GM18861 (cell line): ENCODE measurements at regions not wholly inside any gene's neighbourhood (a gene's known extent, or its start where the extent isn't known, plus 50 kb on each side); places are given as distances from the start of the nearest gene placed in this dataset.
"Not testable (repeated sequence)": the region's sequence is repeated elsewhere in the genome, so short reads cannot be mapped to it uniquely, and the experiment has no call there.

ENCODE experiments used
- ATAC-seq: cut with Tn5 transposase; IDR thresholded peaks from one replicate; pipeline ENCODE4 v1.9.1; 2021; ENCODE audit not compliant: unreplicated experiment

DNA sequence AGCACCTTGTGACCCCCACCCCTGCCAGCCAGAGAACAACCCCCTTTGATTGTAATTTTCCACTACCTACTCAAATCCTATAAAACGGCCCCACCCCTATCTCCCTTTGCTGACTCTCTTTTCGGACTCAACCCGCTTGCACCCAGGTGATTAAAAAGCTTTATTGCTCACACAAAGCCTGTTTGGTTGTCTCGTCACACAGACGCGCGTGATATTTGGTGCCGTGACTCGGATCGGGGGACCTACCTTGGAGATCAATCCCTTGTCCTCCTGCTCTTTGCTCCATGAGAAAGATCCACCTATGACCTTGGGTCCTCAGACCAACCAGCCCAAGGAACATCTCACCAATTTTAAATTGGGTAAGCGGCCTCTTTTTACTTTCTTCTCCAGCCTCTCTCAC lies 995.0 kb upstream of the LCORL start:
- ATAC-seq = not testable (repeated sequence)

DNA sequence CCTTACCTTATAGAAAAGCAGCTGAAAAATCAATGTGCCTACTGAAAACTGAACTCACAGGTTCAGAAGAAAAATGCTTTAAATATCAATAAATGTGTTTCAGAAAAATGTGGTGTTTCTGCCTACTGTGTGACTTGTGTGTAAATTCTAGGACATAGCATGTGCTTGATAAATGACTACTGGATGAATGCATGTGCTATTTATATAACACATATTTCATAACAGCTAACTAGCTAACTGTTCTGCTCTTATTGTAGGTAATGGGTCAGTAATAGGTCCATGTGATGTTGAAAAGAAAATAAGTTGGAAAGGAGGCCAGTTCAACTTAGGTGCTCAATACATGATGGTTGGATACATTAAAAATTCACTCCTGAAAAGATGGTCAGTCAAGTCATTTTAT lies 993.0 kb upstream of the LCORL start:
- no peak for ATAC-seq

DNA sequence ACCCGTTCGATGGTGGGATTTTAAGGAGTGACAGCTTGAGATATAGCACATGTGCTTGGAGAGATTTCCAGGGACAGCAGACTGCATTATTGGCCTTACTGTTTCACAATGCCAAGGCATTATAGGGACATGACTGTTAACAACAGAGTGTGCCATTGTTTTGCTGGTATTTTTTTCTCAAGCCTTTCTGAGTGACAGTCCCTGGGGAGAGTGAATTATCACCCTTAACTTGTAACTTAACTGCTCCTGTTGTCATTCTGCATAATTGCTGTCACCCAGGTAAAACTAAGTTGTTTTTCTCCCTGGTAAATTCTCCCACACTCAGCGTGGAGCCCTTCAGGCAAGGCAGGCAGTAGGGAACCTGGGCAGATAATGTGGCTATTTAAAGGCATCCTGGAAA lies 989.2 kb upstream of the LCORL start:
- ATAC-seq = no peak

DNA sequence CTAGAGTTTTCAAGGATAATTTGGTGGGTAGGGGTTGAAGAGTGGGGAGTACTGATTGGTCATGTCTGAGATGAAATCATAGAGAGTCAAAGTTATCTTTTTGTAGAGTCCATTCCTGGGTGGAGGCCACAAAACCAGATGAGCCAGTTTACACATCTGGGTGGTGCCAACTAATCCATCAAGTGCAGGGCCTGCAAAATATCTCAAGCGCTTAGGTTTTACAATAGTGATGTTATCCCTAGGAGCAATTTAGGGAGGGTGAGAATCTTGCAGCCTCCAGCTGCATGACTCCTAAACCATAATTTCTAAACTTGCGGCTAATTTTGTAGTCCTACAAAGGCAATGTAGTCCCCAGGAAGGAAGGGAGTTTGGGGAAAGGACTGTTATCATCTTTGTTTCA lies 988.3 kb upstream of the LCORL start:
- ATAC-seq = no peak

DNA sequence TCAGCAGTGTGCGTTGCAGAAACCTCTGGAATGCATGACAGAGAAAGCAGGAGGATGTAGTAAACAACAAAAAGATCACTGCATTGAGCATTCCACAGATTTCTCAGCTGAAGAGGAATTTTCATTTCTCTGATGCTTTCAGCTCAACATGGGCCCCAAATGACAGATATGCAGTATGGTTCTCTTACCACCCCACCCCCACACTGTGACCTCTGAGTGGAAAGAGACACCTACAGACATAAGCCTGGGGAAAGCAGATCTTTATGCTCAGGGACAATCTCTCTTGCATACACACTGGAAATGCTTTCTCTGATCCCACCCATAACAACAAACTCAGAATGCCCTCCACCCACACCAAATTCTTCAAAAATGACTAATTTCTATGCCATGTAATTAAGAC lies 983.7 kb upstream of the LCORL start:
- ATAC-seq = no peak

DNA sequence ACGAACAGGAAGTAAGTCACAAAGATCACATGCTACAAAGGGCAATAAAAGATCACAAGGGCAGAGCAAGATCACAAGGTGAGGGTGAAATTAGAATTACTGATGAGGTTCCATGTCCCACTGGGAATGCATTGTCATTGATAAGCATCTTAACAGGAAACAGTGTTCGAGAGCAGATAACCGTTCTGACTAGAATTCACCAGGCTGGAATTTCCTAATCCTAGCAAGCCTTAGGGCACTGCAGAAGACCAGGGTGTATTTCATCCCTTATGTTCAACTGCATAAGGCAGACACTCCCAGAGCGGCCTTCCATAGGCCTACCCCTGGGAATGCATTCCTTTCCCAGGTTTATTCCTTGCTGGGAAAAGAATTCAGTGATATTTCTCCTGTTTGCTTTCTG lies 980.6 kb upstream of the LCORL start:
- no peak for ATAC-seq

DNA sequence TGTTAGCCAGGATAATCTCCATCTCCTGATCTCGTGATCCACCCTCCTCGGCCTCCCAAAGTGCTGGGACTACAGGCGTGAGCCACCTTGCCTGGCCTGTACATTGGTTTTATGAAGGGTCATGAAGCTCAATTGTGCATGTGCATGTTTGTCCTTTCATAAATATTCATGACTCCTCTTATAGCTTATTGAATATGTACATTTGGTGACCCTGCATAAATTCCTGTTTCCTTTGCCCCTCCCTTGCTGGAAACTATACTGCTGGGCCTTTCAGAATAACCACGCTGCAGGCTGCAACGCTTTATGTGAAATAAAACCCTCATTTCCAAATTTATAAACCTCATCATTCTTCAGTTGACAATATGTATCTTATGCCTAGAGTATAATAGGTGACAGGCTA lies 978.0 kb upstream of the LCORL start:
- ATAC-seq = no peak

DNA sequence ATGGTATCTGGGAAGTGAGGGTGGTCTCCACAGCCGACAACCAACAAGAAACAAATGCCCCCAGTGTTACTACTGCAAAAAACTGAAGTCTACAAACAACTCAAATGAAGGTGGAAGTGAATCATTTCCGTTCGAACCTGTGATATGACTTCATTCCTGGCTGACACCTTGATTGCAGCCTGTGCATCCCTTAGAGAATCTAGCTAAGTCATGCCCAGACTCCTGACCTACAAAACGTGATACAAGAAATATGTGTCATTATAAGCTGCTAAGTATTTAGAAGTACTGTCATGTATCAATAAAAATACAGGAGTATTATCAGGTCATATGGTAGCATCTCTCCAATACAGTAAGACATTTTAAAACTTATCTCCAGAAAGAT lies 959.7 kb upstream of the LCORL start:
- no peak for ATAC-seq

DNA sequence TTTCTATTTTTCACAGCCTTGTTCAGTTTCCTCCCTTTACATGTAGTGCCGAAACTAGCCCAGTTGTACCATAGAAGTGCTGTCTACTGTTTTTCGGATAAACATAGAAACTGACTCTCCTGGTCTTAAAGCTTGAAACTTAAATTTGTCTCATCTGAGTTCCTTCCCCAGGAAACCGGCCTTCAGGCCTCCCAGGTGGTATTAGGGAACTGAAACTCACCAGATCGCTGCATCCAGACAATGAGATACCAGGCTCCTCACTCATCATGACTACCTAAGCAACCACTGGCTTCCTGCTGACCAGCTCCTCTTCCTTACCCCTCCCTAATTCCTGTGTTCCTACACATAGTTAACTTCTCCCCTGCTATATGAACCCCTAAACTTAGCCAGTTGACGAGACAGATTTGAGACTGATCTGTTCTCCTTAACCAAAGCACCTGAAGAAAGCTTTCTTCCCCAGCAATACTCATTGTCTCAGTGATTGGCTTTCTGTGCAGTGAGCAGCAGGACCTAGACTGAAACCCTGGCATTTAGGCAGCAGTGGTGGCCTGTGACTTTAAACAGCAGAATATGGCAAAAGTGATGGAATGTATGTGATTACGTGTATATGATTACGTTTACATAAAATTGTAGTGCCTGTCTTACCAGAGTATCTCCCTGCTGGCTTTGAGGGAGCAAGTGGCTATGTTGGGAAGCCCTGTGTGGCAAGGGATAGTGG lies 959.1 kb upstream of the LCORL start:
- peak; percentile 88 for ATAC-seq

DNA sequence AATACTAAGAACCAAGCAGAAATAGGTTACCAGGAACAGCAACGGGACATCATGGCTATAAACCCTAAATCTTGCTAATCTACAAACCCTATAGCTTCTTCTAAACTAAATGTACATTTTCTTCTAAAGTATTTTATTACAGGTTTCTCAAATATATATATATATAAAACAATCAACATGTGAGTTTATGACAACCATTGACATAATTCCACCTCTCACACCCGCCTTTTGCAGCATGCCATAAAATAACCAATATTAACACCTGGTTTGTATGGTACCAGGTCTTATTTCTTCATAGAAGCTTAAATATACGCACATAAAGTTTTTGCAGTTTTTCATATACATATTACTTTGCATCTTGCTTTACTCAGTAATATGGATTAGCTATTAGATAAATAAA lies 955.3 kb upstream of the LCORL start:
- no peak for ATAC-seq

DNA sequence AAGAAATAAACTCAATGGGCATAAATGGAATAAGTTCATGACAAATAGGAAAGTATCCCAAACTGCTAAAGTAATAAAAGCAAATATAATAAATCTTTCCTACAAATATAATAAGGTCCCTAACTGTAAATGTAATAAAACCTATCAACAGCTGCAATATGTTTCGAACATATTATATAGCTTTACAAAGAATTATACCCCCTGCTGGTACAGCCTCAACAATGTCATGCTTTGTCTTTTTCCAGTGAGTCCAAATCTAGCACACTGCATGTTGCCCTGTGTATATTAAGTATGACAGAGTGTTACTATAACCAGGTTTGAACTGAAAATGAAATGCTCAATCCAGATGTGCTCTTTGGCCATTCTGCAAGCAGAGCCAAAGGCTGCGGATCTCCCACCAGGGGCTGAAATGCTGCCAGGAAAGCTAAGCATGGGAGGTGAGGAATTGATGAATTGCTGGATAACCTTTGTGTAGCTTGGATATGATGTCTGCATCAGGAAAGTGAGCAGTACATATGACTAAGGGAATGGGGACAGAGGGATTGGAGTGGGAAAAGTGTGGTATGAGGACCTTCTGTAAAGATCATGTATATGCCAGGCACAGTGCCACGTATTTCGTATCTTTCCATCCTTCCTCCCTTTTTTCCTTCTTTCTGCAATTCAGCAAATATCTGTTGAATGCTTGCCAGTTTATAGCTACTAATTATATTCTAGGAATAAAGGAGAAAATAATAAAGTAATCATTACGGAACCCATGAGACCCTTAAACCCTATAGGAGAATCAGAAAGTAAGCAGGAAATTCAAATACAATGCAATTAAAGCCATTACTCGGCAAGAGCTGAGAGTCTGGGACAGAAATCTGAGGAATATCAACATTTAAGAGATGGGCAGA lies 954.6 kb upstream of the LCORL start:
- no peak for ATAC-seq

DNA sequence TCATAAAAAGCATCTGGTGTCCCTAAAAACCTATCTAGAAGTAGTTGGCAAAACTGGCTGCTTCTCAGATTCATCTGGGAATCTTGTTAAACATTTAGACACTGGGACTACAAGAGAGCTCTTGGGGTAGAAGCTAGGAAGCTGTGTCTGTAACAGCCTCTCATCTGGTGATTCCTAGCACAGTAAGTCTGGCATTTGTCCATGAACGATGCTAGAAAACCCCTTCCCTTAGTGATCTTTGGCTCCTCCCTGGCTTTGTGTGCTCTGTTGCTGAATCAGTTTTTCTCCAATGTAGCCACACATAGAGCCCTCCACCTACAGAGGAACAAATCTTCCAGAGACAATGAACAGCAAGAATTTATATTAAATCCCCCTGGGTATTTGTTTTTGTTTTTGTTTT lies 951.7 kb upstream of the LCORL start:
- no peak for ATAC-seq

DNA sequence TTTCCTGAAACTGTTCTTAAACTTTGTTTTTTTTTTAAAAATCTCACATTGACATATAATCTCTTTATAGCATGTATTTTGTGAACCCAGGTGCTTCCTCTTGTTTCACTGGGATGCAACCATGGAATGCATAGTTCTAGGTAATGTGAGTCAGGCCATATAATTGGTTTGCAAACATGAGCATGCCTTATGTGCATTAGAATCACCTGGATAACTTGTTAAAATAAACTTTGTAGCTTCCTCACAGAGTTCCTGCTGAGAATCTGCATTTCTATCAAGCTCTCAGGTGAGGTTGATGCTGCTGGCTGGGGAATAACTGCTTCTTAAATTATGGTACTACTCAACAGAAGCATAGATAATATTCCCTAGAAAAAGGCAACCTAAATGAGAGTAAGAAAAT lies 940.3 kb upstream of the LCORL start:
- ATAC-seq = no peak

DNA sequence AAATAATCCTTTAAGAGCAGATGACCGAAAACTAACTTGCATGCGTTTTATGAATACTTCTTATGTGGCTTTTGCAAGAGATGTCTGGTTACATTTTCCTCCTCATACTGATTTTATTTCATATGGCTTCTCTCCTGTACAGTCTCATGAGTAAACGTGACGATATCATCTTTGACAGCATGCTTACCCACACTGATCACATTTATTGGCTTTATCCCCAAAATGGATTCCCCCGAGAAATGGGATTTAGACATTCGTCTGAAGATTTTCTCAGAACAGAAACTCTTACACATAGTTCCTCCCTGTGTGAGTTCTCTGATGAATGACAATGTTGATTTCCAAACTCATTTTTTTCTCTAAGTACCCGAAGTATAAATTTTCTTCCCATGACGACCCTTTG lies 939.7 kb upstream of the LCORL start:
- no peak for ATAC-seq

DNA sequence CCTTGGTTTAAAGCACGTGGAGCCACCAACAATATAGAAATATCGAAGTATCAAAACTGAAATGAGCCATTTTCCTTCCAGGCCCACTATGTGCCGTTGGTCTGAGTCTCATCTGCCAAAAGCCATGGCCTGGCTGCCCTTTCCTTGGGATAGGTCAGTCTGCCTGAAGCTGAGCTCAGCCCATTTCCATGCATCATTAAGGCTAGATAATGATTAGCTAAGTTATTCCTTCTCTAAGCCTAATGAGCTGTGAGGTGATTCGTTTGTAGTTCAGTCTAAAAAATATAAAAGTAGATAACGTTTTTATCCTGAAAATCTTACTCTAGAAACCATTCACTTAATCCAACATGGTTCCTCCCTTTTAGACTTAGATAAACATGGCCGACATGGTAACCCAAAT lies 936.2 kb upstream of the LCORL start:
- no peak for ATAC-seq

DNA sequence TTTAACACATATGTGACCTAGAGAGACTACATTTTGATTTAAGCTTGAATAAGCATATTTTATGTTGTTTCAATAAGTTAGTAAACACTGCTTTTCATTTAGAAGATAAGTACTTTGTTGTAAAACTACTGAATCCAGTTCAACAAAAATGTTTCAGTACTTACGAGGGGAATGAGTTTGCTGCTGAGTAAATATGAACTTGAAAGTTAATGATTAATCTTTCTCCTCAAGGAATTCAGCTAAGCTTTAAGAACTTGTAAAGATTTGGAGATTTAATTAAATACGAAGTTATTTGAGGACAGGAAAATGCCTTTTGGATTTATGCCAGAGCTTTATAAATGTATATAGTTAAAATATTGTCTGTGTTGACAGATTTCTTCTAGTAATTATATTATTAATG lies 933.0 kb upstream of the LCORL start:
- no peak for ATAC-seq

DNA sequence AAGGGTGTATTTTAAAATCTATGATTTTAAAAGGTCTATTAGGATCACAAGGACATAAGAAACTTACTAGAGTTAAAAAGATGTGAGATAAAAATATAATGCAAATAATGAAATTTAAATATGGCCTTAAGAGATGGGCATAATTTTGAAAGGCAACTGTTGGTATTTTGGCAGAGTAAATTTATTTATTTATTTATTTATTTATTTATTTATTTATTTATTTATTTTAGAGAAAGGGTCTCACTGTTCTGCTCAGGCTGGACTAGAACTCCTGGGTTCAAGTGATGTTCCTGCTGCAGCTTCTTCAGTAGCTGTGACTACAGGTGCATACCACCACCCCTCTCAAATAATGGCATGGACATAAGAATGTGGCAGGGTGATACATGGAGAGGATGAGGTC lies 932.1 kb upstream of the LCORL start:
- ATAC-seq = no peak

DNA sequence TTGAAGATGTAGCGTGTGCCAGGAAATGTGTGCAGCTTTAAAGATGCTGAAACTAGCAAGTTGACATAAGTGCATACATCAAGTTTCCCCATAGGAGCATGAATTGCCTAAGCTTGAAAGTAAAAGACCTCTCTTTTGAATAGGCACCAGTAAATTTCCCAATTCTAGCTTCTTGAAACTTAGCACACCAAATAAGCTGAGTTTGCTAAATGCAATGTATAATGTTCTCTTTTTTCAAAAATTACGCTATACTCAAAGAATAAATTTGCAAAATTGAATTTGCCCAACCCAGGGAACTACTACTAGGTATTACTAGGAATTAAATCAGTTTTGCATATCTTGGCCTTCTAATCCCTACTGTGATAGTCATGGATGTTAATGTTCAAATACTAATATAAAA lies 923.9 kb upstream of the LCORL start:
- ATAC-seq = no peak

DNA sequence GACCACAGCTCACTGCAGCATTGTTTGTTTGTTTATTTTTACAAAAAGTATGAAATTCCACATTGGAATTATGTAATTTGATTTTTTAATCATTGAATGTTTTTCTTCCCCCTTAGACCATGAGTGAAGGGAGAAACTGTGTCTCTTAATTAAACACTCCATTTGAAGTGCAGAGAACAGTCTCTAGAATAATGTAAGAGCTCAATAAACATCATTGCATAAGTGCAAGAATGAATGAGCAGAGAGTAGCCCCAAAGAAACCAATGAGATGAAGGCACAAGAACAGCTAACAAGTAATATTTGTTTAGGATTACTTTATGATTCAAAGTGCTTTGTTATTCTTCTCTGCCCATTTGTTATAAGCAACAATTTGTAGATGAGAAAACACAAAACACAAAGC lies 921.3 kb upstream of the LCORL start:
- no peak for ATAC-seq

DNA sequence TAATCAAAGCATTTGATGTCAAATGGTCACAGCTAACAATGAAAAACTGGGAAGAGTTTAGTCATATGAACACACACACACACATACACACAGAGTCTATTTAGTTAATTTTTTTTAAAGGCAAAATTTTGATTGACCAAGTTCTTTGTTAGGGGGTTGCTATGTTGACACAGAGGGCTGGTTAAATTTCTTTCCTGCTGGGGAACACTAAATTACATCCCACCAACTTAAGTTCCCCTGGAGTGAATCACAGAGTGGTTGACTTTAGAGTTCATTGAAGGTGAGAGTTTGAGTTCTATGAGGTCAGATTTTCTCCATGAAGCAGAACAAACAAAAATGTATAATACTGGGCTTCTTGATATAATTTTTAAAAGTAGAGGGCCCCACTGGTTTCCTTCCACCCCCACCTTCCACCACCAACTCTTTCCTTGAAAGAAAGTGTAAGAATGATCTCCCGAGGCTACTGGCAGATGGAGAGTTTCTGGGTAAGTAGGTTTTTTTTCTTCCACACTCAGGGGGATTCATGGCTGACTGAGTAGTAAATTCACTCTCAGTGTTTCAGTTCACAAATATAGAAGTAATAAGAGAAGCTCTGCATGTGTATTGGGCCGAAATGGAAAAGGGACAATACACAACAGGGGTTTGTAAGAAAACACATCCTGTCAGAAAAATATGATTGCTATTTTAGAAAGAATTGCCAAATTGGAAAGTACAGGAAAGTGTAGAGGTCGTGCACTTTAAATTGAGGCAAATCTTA lies 917.0 kb upstream of the LCORL start:
- ATAC-seq = no peak

DNA sequence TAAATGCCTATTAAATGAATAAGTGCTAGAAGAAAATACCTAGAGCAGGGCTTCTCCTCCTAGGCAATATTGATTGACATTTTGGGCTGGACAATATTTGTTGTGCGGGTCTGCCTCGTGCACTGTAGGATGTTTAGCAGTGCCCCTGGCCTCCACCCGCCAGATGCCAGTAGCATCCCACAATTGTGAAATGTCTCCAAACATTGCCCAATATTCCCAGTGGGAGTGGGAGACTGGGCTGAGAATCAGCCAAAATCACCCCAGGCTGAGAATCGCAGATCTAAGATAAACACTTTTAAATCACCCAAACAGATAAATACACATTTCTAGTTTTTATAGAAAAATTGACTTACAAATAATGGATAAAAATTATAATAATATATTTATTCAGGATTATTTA lies 916.2 kb upstream of the LCORL start:
- no peak for ATAC-seq

DNA sequence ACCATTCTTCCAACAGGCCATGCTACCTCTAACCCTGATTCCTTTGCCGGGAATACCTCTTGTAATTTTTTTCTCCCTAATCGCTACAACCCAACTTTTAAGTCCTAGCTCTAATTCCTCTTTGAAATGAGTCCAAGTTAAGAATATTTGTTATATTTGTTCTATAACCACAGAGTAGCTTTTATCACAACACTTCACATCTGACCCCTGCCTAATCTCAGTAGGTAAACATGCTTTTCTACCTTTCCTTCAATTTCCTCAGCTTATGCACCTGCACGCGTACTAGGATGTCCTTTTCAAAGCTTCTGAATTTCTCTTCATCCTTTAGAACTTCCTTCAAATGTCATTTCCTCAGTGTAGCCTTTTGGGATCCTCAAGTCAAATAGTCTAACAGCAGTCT lies 915.5 kb upstream of the LCORL start:
- ATAC-seq = no peak
